ENCODE measurements at regions not wholly inside any gene's neighbourhood (a gene's known extent, or its start where the extent isn't known, plus 50 kb on each side); places are given as distances from the start of the nearest gene placed in this dataset.

DNA sequence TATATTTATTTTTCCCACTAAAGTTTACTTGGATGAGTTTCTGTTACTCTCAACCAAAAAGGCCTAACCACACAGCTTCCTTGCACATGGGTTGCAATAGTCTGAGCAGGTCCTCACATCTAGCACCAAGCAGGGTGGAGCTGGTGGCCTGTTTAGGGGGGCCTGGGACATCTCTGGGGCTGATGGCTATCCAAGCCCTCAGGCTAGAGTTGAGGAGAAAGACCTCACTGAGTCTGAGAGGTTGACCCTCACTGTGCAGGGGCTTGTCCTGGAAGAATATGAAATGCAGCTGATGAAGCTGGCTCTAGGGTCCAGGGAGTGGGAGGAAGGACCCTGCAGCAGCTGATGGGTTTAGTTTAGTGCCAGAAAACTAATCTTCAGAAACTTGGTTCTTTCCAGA, 217.1 kb upstream of the MVB12B start:
- TF ChIP-seq POLR2A (IDR thresholded peaks at IDR 0.05; ENCODE audit: low read length) (no peak), GATA1 (IDR thresholded peaks at IDR 0.05; ENCODE audit: low read depth, low read length) (no peak)

All from erythroblast (primary cell).